Astrocyte (in vitro differentiated cells and primary cell): ENCODE measurements at regions not wholly inside any gene's neighbourhood (a gene's known extent, or its start where the extent isn't known, plus 50 kb on each side); places are given as distances from the start of the nearest gene placed in this dataset.

ENCODE experiments used
- CTCF ChIP-seq: IDR thresholded peaks from 2 replicates; pipeline ENCODE4 v1.5.1; 2011; ENCODE audit warnings: low read depth, mild to moderate bottlenecking, inconsistent platforms, low read length, moderate library complexity; ENCODE audit not compliant: insufficient read depth
- EZH2 ChIP-seq: IDR thresholded peaks from 2 replicates; pipeline ENCODE4 v1.6.1; 2012; ENCODE audit warnings: mild to moderate bottlenecking, low read length, inconsistent platforms; ENCODE audit not compliant: insufficient read depth

GRCh38 chr3:166127969-166128368 is 290.7 kb upstream of the BCHE start:
- TF ChIP-seq CTCF: no peak
- no peak for TF ChIP-seq EZH2
